C4-2B (cell line): ENCODE measurements at regions not wholly inside any gene's neighbourhood (a gene's known extent, or its start where the extent isn't known, plus 50 kb on each side); places are given as distances from the start of the nearest gene placed in this dataset.

ENCODE experiments used
- CTCF ChIP-seq: fragments of 450-650 bp; conservative IDR thresholded peaks from 2 replicates; pipeline ENCODE4 v1.5.1; 2017; ENCODE audit warnings: mild to moderate bottlenecking
- ZFX ChIP-seq: fragments of 450-650 bp; IDR thresholded peaks from 2 replicates; pipeline ENCODE4 v1.6.1; 2017

- TF ChIP-seq CTCF, result no peak
- no peak for TF ChIP-seq ZFX
These were observed 372.6 kb upstream of the VRK2 start for GRCh38 chr2:57674025-57674424.
